ENCODE measurements at regions not wholly inside any gene's neighbourhood (a gene's known extent, or its start where the extent isn't known, plus 50 kb on each side); places are given as distances from the start of the nearest gene placed in this dataset.

- no peaks in the 10 kb centered on the region for H3K27me3 ChIP-seq (ENCODE audit: insufficient read depth, low read length)
- Mint-ChIP-seq H3K27me3 (ENCODE audit: low read depth, unreplicated experiment) (no peaks in the 10 kb centered on the region), H3K36me3 (ENCODE audit: low read depth, unreplicated experiment) (no peaks in the 10 kb centered on the region), H3K4me3 (ENCODE audit: unreplicated experiment) (no peak overlapping the region), H3K9me3 (ENCODE audit: unreplicated experiment) (no peaks in the 10 kb centered on the region), H3K4me1 (ENCODE audit: low read depth, unreplicated experiment) (no peaks in the 10 kb centered on the region), H3K27ac (ENCODE audit: unreplicated experiment) (no peak overlapping the region)
- no peak overlapping the region for H3K4me2 ChIP-seq (ENCODE audit: low read length)
- no peak for DNase-seq (ENCODE audit: low read depth)
- no peaks in the 10 kb centered on the region for H4K20me1 ChIP-seq (ENCODE audit: insufficient read depth, low read length)
- no peak overlapping the region for H3K4me3 ChIP-seq (ENCODE audit: insufficient read depth, low read depth, low read length)
- H3K4me1 ChIP-seq (ENCODE audit: insufficient read depth, low read length): no peaks in the 10 kb centered on the region
- H3K9ac ChIP-seq (ENCODE audit: low read length): no peak overlapping the region
- TF ChIP-seq EZH2 (IDR thresholded peaks at IDR 0.05; ENCODE audit: insufficient read depth, low read length): no peak
- no peak for TF ChIP-seq CTCF (IDR thresholded peaks at IDR 0.05; ENCODE audit: insufficient read depth, low read depth, low read length)
- no peaks in the 10 kb centered on the region for H3K36me3 ChIP-seq (ENCODE audit: insufficient read depth, low read length)
- H3K9me3 ChIP-seq (ENCODE audit: insufficient read depth, low read depth, low read length): no peaks in the 10 kb centered on the region
- H3K27ac ChIP-seq (ENCODE audit: low read depth, low read length): no peak overlapping the region
- no peak for FAIRE-seq
- no peaks in the 10 kb centered on the region for H3K79me2 ChIP-seq (ENCODE audit: insufficient read depth, low read length)
- H2AFZ ChIP-seq (ENCODE audit: low read depth, low read length): no peak overlapping the region
Measured at GRCh38 chr4:181105487-181105886, 1137.7 kb upstream of the TENM3 start.

- Histone ChIP-seq H4K20me1 (ENCODE audit: insufficient read depth, low read length) (no peaks in the 10 kb centered on the region), H3K79me2 (ENCODE audit: insufficient read depth, low read length) (no peaks in the 10 kb centered on the region), H3K4me1 (ENCODE audit: insufficient read depth, low read length) (no peaks in the 10 kb centered on the region), H3K9me3 (ENCODE audit: insufficient read depth, low read depth, low read length) (no peaks in the 10 kb centered on the region), H3K9ac (ENCODE audit: low read length) (no peak overlapping the region), H3K4me2 (ENCODE audit: low read length) (no peak overlapping the region), H3K27ac (ENCODE audit: low read depth, low read length) (no peak overlapping the region), H3K36me3 (ENCODE audit: insufficient read depth, low read length) (no peaks in the 10 kb centered on the region), H2AFZ (ENCODE audit: low read depth, low read length) (no peak overlapping the region), H3K4me3 (ENCODE audit: insufficient read depth, low read depth, low read length) (no peak overlapping the region), H3K27me3 (ENCODE audit: insufficient read depth, low read length) (no peaks in the 10 kb centered on the region)
- H3K4me1 Mint-ChIP-seq (ENCODE audit: low read depth, unreplicated experiment): no peaks in the 10 kb centered on the region
- no peak for DNase-seq (ENCODE audit: low read depth)
- no peak for TF ChIP-seq EZH2 (IDR thresholded peaks at IDR 0.05; ENCODE audit: insufficient read depth, low read length)
- H3K27me3 Mint-ChIP-seq (ENCODE audit: low read depth, unreplicated experiment): no peaks in the 10 kb centered on the region
- no peaks in the 10 kb centered on the region for H3K9me3 Mint-ChIP-seq (ENCODE audit: unreplicated experiment)
- no peak overlapping the region for H3K4me3 Mint-ChIP-seq (ENCODE audit: unreplicated experiment)
- FAIRE-seq: no peak
- H3K27ac Mint-ChIP-seq (ENCODE audit: unreplicated experiment): no peak overlapping the region
- no peaks in the 10 kb centered on the region for H3K36me3 Mint-ChIP-seq (ENCODE audit: low read depth, unreplicated experiment)
Measured at GRCh38 chr4:181106398-181106797, 1136.8 kb upstream of the TENM3 start.

- H3K9ac ChIP-seq (ENCODE audit: low read length): no peak overlapping the region
- H3K27ac ChIP-seq (ENCODE audit: low read depth, low read length): no peak overlapping the region
- TF ChIP-seq CTCF (IDR thresholded peaks at IDR 0.05; ENCODE audit: insufficient read depth, low read depth, low read length): no peak
- no peak for TF ChIP-seq EZH2 (IDR thresholded peaks at IDR 0.05; ENCODE audit: insufficient read depth, low read length)
- no peaks in the 10 kb centered on the region for H3K36me3 Mint-ChIP-seq (ENCODE audit: low read depth, unreplicated experiment)
- no peak overlapping the region for H3K4me3 ChIP-seq (ENCODE audit: insufficient read depth, low read depth, low read length)
- FAIRE-seq (no peak), DNase-seq (ENCODE audit: low read depth) (no peak)
- no peak overlapping the region for H3K4me3 Mint-ChIP-seq (ENCODE audit: unreplicated experiment)
- H3K79me2 ChIP-seq (ENCODE audit: insufficient read depth, low read length): no peaks in the 10 kb centered on the region
- no peaks in the 10 kb centered on the region for H3K4me1 Mint-ChIP-seq (ENCODE audit: low read depth, unreplicated experiment)
- H3K27me3 ChIP-seq (ENCODE audit: insufficient read depth, low read length): no peaks in the 10 kb centered on the region
- H2AFZ ChIP-seq (ENCODE audit: low read depth, low read length): no peak overlapping the region
- no peaks in the 10 kb centered on the region for H3K4me1 ChIP-seq (ENCODE audit: insufficient read depth, low read length)
- H3K36me3 ChIP-seq (ENCODE audit: insufficient read depth, low read length): no peaks in the 10 kb centered on the region
- no peaks in the 10 kb centered on the region for H3K27me3 Mint-ChIP-seq (ENCODE audit: low read depth, unreplicated experiment)
- H3K4me2 ChIP-seq (ENCODE audit: low read length): no peak overlapping the region
- H3K27ac Mint-ChIP-seq (ENCODE audit: unreplicated experiment): no peak overlapping the region
- H3K9me3 Mint-ChIP-seq (ENCODE audit: unreplicated experiment): no peaks in the 10 kb centered on the region
- no peaks in the 10 kb centered on the region for H4K20me1 ChIP-seq (ENCODE audit: insufficient read depth, low read length)
- H3K9me3 ChIP-seq (ENCODE audit: insufficient read depth, low read depth, low read length): no peaks in the 10 kb centered on the region
Measured at GRCh38 chr4:181108237-181108636, 1135.0 kb upstream of the TENM3 start.
